ENCODE measurements at regions not wholly inside any gene's neighbourhood (a gene's known extent, or its start where the extent isn't known, plus 50 kb on each side); places are given as distances from the start of the nearest gene placed in this dataset.

DNA sequence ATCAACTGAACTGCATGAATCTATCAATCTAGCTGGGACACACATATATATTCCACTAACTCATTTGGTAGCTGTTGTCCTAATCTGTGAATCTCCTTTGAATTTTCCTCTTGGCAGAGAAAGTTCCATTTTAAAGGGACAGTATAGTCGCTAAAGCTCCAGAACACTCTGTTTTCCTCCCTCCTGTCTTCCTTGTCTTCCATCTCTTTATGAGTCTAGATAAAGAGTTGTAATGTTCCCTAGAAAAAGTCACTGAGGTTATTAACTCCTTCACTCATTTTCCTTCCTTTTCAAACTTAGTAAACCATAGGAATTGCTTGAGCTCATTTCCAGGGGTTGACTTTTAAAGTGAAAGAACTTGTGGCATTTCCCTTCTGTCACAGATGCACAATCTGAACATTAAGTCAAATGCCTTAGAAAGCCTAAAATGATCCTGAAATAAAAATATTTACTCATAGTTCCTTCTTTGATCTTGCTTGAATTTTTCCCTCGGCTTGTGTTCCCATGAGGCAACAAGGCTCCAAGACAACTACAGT is 198.4 kb downstream of the TRIM27 start:
- TF ChIP-seq, protein P1, sequence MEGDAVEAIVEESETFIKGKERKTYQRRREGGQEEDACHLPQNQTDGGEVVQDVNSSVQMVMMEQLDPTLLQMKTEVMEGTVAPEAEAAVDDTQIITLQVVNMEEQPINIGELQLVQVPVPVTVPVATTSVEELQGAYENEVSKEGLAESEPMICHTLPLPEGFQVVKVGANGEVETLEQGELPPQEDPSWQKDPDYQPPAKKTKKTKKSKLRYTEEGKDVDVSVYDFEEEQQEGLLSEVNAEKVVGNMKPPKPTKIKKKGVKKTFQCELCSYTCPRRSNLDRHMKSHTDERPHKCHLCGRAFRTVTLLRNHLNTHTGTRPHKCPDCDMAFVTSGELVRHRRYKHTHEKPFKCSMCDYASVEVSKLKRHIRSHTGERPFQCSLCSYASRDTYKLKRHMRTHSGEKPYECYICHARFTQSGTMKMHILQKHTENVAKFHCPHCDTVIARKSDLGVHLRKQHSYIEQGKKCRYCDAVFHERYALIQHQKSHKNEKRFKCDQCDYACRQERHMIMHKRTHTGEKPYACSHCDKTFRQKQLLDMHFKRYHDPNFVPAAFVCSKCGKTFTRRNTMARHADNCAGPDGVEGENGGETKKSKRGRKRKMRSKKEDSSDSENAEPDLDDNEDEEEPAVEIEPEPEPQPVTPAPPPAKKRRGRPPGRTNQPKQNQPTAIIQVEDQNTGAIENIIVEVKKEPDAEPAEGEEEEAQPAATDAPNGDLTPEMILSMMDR (IDR thresholded peaks at IDR 0.05; ENCODE audit: insufficient read depth, low read length) = no peak
- no peak for DNase-seq (ENCODE audit: low read depth)
- no peak overlapping the region for H3K4me3 ChIP-seq (ENCODE audit: low read depth, low read length)

DNA sequence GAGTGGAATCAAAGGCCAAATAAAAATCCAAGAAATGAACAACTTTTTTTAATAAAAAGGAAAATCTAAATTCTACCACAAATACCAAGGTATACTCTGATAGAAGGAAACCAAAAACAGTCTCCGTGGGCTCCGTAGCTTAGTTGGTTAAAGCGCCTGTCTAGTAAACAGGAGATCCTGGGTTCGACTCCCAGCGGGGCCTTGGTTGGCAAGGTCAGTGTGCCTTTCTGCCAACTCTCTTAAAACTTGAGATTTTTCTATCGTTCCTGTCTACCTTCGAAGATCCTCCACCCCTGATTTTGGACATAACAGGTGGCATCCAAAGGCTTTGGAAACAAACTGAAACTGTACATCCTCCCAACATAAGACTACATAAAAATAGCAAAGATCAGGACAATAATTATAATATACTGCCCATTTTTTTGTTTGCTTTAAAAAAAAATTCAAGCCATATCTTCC is 197.9 kb downstream of the TRIM27 start:
- DNase-seq (ENCODE audit: low read depth) = no peak
- TF ChIP-seq, protein P1 (IDR thresholded peaks at IDR 0.05; ENCODE audit: insufficient read depth, low read length) = no peak
- H3K4me3 ChIP-seq (ENCODE audit: low read depth, low read length) = no peak overlapping the region

DNA sequence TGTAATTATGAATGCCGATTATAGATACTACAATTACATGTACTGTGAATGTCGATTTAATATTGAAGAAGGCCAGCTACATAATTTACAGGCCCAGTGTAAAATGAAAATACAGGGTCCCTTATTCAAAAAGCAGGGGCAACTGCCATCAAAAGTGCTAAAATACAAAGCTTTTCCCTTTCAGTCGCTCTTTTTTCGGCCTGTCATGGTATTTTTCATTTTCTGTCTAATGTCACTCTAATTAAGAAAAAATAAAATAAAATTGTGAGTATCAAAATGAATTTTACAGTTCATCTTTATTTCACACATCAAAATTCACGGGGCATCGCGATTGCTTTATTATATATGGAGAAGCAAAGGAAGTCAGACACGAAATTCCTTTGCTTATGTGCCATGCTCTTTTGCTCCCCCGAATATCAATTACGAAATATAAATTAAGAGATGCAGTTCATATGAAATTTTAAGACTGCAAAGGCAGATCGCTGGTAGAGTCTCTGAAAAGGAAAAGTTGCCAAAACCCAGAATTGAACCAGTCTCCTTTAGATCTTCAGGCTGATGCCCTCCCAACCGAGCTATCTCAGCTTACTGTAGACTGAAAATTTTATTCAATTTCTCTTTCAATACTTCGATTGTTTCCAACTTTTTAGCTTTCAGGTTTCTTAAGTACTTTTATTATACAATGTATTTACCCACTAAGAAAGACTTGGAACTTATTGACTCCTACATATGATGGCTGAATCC is 197.0 kb downstream of the TRIM27 start:
- no peak overlapping the region for H3K4me3 ChIP-seq (ENCODE audit: low read depth, low read length)
- no peak for DNase-seq (ENCODE audit: low read depth)
- TF ChIP-seq, protein P1 (IDR thresholded peaks at IDR 0.05; ENCODE audit: insufficient read depth, low read length) = no peak

DNA sequence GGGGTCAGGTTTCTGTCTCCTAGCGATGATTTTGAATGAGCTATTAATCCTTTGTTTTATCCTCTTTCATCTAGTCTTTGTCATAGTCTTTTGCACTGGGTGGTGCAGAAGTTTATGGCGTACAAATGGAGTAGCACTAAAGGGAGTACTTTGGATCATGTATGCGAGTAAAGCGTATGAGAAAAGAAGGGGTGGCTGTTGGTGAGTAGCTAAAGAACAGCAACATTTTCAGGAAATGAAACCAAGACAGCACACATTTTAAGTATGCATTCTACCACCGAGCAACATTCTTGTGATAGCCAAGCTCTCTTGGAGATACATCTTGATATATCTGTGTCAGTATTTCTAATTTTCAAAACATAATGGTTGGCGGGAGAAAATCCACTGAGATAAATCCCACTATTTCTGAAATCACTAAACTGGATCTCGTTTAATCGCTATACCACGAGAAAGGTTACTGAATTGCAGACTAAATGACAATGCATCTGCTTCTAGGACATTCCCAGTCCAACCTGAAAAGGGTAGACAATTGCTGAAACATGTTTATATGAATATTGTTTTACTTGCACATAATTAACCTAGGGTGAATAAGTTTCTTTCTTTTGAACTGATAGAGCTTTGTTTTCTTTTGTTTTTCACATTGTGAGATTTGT is 196.1 kb downstream of the TRIM27 start:
- no peak for DNase-seq (ENCODE audit: low read depth)
- TF ChIP-seq, protein P1 (IDR thresholded peaks at IDR 0.05; ENCODE audit: insufficient read depth, low read length) = no peak
- no peak overlapping the region for H3K4me3 ChIP-seq (ENCODE audit: low read depth, low read length)

DNA sequence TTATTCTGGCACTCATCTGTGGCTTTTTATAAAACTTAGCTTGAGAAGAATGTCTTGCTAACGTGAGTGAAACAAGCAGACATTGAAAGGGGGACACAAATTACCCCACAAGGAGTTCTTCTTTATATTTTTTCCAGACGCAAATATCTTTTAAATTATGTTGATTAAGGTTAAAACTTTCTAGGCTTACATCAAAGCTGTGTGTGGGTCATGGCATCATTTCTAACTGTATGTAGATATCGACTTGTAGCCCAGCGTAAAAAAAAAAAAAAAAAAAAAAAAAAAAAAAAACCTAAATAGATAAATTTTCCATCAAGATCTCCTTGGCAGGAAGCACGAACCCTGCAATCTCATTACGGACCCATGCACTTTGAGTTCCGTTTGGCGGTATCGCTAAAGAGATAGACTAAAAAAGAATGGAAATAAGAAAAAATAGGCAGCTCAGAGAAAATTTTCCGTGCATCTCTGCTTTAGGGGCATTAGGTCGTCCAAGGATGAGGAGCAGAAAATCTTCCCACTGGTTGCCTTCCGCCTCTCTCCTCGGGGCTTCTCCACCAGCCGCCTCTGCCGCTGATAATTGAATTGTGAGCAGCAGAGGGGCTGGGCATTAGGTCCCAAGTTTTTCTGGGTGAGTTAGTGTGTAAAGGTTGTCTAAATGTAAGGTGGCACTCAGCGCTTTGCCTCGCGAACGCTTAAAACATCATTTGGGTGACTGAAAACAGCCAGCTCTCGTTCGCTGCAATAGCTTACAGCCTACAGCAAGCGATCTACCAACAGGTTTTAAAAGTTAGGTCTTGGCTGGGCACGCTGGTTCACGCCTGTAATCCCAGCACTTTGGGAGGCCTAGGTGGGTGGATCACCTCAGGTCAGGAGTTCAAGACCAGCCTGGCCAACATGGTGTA is 194.0 kb downstream of the TRIM27 start:
- H3K4me3 ChIP-seq (ENCODE audit: low read depth, low read length) = peak overlapping the region; percentile 83
- DNase-seq (ENCODE audit: low read depth) = no peak
- TF ChIP-seq, protein P1 (IDR thresholded peaks at IDR 0.05; ENCODE audit: insufficient read depth, low read length) = no peak

DNA sequence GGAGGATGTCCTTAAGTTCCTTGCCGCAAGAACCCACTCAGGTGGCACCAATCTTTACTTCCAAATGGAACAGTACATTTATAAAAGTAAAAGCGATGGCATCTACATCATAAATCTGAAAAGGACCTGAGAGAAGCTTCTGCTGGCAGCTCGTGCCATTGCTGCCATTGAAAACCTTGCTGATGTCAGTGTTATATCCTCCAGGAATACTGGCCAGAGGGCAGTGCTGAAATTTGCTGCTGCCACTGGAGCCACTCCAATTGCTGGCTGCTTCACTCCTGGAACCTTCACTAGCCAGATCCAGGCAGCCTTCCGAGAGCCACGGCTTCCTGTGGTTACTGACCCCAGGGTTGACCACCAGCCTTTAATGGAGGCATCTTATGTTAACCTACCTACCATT is 191.7 kb downstream of the TRIM27 start:
- no peak overlapping the region for H3K4me3 ChIP-seq (ENCODE audit: low read depth, low read length)
- DNase-seq (ENCODE audit: low read depth) = no peak
- TF ChIP-seq, protein P1 (IDR thresholded peaks at IDR 0.05; ENCODE audit: insufficient read depth, low read length) = no peak
